Activated CD4-positive, alpha-beta memory T cell treated with anti-CD3 and anti-CD28 coated beads, Interleukin-2, amount 10 ng/mL, durations not matched to agents 7 days and 5 days (primary cell): ENCODE measurements at regions not wholly inside any gene's neighbourhood (a gene's known extent, or its start where the extent isn't known, plus 50 kb on each side); places are given as distances from the start of the nearest gene placed in this dataset.

Experiments
- CTCF ChIA-PET: fragments of 350-600 bp; sonication (Branson Sonifier 250); formaldehyde crosslinking; loops from one replicate; lab custom pipeline; 2021; ENCODE audit warnings: antibody characterized with exemption, inconsistent platforms; lab: Charles Lee
- POLR2A ChIA-PET: fragments of 350-600 bp; sonication (Branson Sonifier 250); formaldehyde crosslinking; loops from one replicate; lab custom pipeline; 2021; ENCODE audit warnings: antibody characterized with exemption; lab: Charles Lee
- DNase-seq: peaks from one replicate; pipeline ENCODE4 v3.0.0-alpha.2; 2020
- H3K27ac Mint-ChIP-seq: one replicate; pipeline ENCODE4 v1.8.0; 2021; ENCODE audit warnings: mild to moderate bottlenecking, mixed read lengths
- H3K27me3 Mint-ChIP-seq: one replicate; pipeline ENCODE4 v1.8.0; 2021; ENCODE audit warnings: mixed read lengths
- H3K36me3 Mint-ChIP-seq: one replicate; pipeline ENCODE4 v1.8.0; 2021; ENCODE audit warnings: low read depth, mixed read lengths
- H3K4me1 Mint-ChIP-seq: one replicate; pipeline ENCODE4 v1.8.0; 2021; ENCODE audit warnings: mixed read lengths
- H3K4me3 Mint-ChIP-seq: one replicate; pipeline ENCODE4 v1.8.0; 2021; ENCODE audit warnings: mild to moderate bottlenecking, mixed read lengths
- H3K9me3 Mint-ChIP-seq: one replicate; pipeline ENCODE4 v1.8.0; 2021; ENCODE audit warnings: mixed read lengths

DNA sequence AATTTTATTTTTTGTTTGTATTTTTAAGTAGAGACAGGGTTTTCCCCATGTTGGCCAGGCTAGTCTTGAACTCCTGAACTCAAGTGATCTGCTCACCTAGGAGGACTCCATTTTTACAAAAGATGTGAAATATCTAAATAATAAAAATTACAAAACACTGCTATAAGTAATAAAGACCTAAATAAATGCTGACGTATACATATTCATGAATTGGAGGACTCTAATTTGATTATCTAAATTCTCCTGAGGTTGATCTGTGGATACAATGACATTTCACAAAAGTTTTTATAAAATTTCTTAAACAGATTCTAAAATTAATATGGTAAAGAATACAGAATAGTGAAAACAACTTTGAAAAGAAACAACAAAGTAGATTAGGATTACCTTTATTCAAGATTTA lies 1224.0 kb downstream of the SLC16A7 start:
- H3K9me3 Mint-ChIP-seq, result peaks cover 14% of the 10 kb centered on the region
- H3K4me1 Mint-ChIP-seq, result no peaks in the 10 kb centered on the region
- CTCF ChIA-PET, result no interaction called here
- DNase-seq, result no peak
- POLR2A ChIA-PET, result no interaction called here
- H3K36me3 Mint-ChIP-seq, result no peaks in the 10 kb centered on the region
- no peak overlapping the region for H3K4me3 Mint-ChIP-seq
- no peaks in the 10 kb centered on the region for H3K27me3 Mint-ChIP-seq
- H3K27ac Mint-ChIP-seq, result no peak overlapping the region

DNA sequence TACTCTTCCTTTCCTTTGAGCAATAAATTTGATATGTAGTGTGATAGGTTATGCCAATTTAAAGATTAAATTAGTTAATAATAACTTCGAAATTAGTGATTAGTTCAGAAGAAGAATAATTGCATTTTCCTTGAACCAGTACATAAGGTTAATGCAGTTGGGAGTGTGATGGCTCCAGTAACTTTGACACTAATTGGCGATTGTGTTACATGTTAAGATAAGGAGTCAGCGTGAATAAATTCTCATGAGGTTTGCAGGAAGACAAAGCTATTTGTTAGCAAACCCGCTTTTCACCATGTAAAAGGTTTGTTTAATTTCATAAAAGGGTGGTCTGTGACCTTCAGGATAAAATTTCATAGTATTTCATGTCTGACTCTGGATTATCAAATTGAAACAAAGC lies 1226.8 kb downstream of the SLC16A7 start:
- CTCF ChIA-PET, result no interaction called here

DNA sequence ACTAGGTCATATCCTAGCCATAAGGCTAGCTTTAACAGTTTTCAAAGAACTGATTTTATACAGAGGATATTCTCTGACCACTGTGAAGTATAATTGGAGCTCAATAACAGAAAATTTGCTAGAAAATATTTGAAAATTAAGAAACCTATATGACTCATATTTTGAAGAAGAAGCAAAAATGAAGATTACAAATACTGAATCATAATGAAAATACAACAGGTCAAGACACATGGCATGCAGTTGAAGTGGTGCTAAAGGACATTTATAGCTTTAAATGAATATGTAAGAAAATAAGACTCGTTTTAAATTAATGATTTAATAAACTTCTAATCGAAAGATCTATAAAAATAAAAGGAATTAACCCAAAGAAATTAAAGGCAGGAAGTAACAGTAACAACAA lies 1234.6 kb downstream of the SLC16A7 start:
- Mint-ChIP-seq H3K9me3 (peaks cover 10% of the 10 kb centered on the region), H3K27me3 (no peaks in the 10 kb centered on the region), H3K36me3 (no peaks in the 10 kb centered on the region), H3K4me1 (no peaks in the 10 kb centered on the region), H3K4me3 (no peak overlapping the region), H3K27ac (no peak overlapping the region)
- POLR2A ChIA-PET, result no interaction called here
- CTCF ChIA-PET, result no interaction called here
- DNase-seq, result no peak

More for the DNA sequence above, 1226.8 kb downstream of the SLC16A7 start:
- no peaks in the 10 kb centered on the region for H3K4me1 Mint-ChIP-seq
- POLR2A ChIA-PET, result no interaction called here
- no peak for DNase-seq
- H3K27me3 Mint-ChIP-seq, result no peaks in the 10 kb centered on the region
- peaks cover 9% of the 10 kb centered on the region for H3K9me3 Mint-ChIP-seq
- no peak overlapping the region for H3K4me3 Mint-ChIP-seq
- H3K36me3 Mint-ChIP-seq, result no peaks in the 10 kb centered on the region
- H3K27ac Mint-ChIP-seq, result no peak overlapping the region

DNA sequence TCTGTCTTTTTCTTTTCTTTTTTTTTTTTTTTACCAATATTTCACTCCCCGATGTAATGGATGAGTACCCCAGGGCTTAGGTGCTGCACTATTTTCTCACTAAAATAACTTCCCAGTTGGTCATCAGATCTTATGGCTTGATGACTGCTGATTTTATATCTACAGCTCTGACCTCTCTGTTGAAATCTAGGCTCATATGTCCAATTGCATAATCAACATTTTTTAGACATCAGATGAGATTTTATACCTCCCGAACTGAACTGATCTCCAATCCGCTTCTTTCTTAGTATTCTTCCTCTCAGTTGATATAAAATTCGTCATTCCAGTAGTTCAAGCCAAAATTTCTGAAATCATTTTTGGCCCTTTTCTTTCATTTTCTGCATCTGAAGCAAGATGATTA lies 1236.5 kb downstream of the SLC16A7 start:
- H3K9me3 Mint-ChIP-seq, result peaks cover 10% of the 10 kb centered on the region
- DNase-seq, result no peak
- no peaks in the 10 kb centered on the region for H3K4me1 Mint-ChIP-seq
- no peak overlapping the region for H3K4me3 Mint-ChIP-seq
- POLR2A ChIA-PET, result no interaction called here
- CTCF ChIA-PET, result no interaction called here
- H3K27ac Mint-ChIP-seq, result no peak overlapping the region
- no peaks in the 10 kb centered on the region for H3K27me3 Mint-ChIP-seq
- no peaks in the 10 kb centered on the region for H3K36me3 Mint-ChIP-seq

DNA sequence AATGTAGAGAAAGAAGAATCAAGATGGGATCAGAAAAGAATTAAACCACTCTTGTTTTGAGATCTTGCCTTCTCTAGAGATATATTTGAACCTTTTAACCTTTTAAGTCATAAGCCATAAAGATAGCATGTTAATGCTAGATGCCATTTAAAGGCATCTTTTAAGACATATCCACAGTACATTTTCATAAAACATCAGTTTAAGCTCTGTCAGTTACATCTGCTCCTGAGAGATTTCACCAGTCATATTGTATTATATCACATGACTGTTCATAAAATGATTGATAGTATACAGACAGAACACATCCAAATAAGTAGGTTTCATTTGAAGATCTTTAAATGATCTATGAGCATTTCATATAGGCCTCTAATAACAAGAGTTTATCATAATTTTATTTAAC lies 1238.5 kb downstream of the SLC16A7 start:
- no peaks in the 10 kb centered on the region for H3K27me3 Mint-ChIP-seq
- H3K27ac Mint-ChIP-seq, result no peak overlapping the region
- CTCF ChIA-PET, result no interaction called here
- no peak overlapping the region for H3K4me3 Mint-ChIP-seq
- DNase-seq, result no peak
- H3K4me1 Mint-ChIP-seq, result no peaks in the 10 kb centered on the region
- H3K9me3 Mint-ChIP-seq, result peaks cover 7% of the 10 kb centered on the region
- no peaks in the 10 kb centered on the region for H3K36me3 Mint-ChIP-seq
- POLR2A ChIA-PET, result no interaction called here

DNA sequence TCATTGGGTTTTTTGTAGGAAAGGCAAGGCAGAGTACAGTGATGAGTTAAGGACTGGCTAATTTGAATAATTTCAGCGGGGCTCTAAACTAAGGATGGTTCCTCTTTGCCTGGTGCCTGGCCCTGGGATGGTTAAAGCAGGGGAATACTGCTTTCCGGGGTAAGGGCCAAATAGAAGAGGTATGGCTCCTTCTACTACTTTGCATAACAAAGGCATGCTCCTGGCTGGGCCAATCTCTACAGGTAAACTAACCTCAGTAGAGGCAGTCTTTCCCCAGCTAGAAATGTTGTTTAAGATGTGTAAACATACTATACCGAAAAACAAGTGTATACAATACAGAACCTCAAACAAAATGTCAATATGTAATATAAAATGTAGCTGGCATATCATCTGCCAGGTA lies 1239.0 kb downstream of the SLC16A7 start:
- Mint-ChIP-seq H3K27me3 (no peaks in the 10 kb centered on the region), H3K36me3 (no peaks in the 10 kb centered on the region), H3K4me1 (no peaks in the 10 kb centered on the region), H3K27ac (no peak overlapping the region), H3K4me3 (no peak overlapping the region), H3K9me3 (peaks cover 7% of the 10 kb centered on the region)
- ChIA-PET CTCF (no interaction called here), POLR2A (no interaction called here)
- DNase-seq, result no peak

DNA sequence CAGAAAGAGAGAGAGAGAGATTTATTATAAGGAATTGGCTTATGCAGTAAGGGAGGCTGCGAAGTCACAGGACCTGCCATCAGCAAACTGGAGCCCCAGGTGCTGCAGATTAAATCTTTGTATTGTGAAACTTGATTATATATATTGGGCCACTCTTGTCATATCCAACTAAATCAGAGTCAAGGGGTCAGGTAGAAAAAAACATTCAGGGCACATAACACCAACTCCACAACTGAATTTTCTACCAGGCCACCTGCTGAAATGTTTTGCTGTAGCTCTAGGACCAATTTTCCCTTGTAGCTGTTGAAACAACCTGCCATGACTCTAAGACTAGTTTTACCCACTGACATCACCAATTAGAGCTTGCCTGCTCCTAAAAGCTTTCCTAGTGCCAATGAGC lies 1240.8 kb downstream of the SLC16A7 start:
- no peak for DNase-seq
- H3K9me3 Mint-ChIP-seq, result peaks cover 7% of the 10 kb centered on the region
- H3K36me3 Mint-ChIP-seq, result no peaks in the 10 kb centered on the region
- H3K27ac Mint-ChIP-seq, result no peak overlapping the region
- H3K4me3 Mint-ChIP-seq, result no peak overlapping the region
- H3K4me1 Mint-ChIP-seq, result no peaks in the 10 kb centered on the region
- CTCF ChIA-PET, result no interaction called here
- H3K27me3 Mint-ChIP-seq, result no peaks in the 10 kb centered on the region
- POLR2A ChIA-PET, result no interaction called here

DNA sequence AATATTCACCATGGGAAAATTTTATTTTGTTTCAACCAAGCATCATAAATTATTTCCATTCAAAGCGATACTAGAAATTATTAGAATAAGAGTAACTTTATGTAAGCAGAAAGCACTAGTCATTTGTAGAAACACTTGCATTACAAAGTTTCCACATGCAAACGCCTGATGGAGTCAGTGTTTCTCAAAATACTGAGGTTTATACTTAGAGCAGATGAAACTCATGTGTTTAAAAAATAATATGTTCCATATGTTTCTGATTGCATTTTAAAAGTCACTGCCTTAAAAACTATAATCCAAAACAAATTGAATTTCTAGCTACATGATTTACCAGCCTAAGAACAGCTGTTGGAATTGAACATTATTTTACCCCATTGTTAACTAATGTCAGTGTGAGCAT lies 1246.4 kb downstream of the SLC16A7 start:
- ChIA-PET CTCF (no interaction called here), POLR2A (no interaction called here)
- H3K27ac Mint-ChIP-seq, result no peak overlapping the region
- H3K36me3 Mint-ChIP-seq, result no peaks in the 10 kb centered on the region
- H3K9me3 Mint-ChIP-seq, result peaks cover 4% of the 10 kb centered on the region
- no peak overlapping the region for H3K4me3 Mint-ChIP-seq
- H3K27me3 Mint-ChIP-seq, result no peaks in the 10 kb centered on the region
- DNase-seq, result no peak
- H3K4me1 Mint-ChIP-seq, result no peaks in the 10 kb centered on the region

DNA sequence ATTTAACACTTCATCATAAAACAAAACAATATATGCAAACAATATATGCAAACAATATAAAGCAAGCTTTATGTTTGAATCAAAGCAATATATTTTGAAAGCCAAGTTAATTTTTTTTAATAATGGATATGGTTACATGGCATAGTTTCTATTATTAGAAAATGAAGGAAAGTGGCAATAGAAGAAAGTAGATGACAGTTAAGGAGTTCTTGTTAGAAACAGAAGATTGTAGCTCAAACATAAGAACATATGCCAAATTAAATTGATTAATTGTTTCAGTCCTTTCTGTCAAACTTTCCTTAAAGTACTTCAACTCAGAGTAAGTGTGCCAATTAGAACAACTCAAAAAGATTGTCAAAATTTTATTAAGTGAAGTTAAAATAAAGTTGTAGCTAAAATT lies 1248.3 kb downstream of the SLC16A7 start:
- Mint-ChIP-seq H3K9me3 (peaks cover 6% of the 10 kb centered on the region), H3K36me3 (no peaks in the 10 kb centered on the region), H3K4me3 (no peak overlapping the region), H3K27ac (no peak overlapping the region), H3K27me3 (no peaks in the 10 kb centered on the region), H3K4me1 (no peaks in the 10 kb centered on the region)
- DNase-seq, result no peak
- POLR2A ChIA-PET, result no interaction called here
- CTCF ChIA-PET, result no interaction called here

DNA sequence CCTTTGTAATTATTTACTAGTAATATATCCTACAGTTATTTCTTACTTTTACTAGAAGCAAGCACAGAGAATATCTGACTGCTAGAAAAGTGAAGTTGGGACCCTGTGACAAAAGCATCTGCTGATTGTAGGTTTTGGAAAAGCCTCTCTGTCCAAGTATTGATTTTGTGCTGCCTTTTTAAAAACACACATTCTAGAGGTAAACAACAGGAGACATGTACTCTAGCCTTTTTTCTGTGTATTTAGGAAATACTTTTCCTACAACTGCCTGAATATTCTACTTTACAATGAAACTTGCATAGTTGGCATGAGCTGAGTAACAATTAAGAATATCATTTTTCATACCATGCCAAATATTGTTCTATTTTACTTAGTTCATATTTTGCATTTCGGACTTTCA lies 1249.0 kb downstream of the SLC16A7 start:
- Mint-ChIP-seq H3K9me3 (peaks cover 6% of the 10 kb centered on the region), H3K27me3 (no peaks in the 10 kb centered on the region), H3K27ac (no peak overlapping the region), H3K4me3 (no peak overlapping the region), H3K36me3 (no peaks in the 10 kb centered on the region), H3K4me1 (no peaks in the 10 kb centered on the region)
- CTCF ChIA-PET, result no interaction called here
- DNase-seq, result no peak
- POLR2A ChIA-PET, result no interaction called here

DNA sequence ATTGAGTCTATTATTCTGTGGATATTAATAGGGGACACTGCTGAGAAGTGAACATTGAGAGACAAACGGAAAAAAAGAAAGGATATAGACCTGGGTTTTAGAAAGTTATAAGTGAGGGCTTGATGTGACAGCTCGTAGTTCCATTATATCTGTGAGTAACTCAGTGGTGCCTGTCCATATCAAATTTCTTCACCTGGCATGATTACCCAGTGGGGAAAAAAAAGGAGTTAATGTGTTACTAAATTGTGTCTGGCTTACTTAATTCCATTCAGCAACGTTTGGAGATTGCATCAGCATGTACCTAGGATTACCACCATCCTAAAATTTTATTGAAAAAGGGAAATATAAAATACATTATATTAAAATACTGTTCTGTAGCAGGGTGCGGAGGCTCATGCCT lies 1249.9 kb downstream of the SLC16A7 start:
- Mint-ChIP-seq H3K9me3 (peaks cover 6% of the 10 kb centered on the region), H3K27ac (no peak overlapping the region), H3K27me3 (no peaks in the 10 kb centered on the region), H3K4me3 (no peak overlapping the region), H3K36me3 (no peaks in the 10 kb centered on the region), H3K4me1 (no peaks in the 10 kb centered on the region)
- ChIA-PET CTCF (no interaction called here), POLR2A (no interaction called here)
- no peak for DNase-seq

DNA sequence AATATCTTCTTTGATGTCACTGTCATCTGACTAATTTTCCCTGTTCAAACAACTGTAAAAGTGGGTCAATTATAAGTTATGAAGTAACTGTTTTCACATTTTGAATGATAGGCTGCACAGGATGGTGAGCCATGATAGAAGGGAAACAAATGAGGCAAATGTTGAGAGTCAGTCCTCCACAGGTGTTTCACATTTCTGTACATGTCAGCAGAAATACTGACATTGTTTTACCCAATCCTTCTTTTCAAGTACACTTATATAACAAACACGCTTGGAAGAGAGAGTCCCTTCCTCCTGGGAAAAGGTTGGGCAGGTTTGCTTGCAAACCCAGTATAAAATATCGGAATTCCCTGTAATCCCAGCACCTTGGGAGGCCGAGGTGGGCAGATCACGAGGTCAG lies 1251.5 kb downstream of the SLC16A7 start:
- no peaks in the 10 kb centered on the region for H3K4me1 Mint-ChIP-seq
- no peak overlapping the region for H3K4me3 Mint-ChIP-seq
- peaks cover 6% of the 10 kb centered on the region for H3K9me3 Mint-ChIP-seq
- POLR2A ChIA-PET, result no interaction called here
- no peaks in the 10 kb centered on the region for H3K27me3 Mint-ChIP-seq
- CTCF ChIA-PET, result no interaction called here
- H3K36me3 Mint-ChIP-seq, result no peaks in the 10 kb centered on the region
- no peak for DNase-seq
- H3K27ac Mint-ChIP-seq, result no peak overlapping the region

DNA sequence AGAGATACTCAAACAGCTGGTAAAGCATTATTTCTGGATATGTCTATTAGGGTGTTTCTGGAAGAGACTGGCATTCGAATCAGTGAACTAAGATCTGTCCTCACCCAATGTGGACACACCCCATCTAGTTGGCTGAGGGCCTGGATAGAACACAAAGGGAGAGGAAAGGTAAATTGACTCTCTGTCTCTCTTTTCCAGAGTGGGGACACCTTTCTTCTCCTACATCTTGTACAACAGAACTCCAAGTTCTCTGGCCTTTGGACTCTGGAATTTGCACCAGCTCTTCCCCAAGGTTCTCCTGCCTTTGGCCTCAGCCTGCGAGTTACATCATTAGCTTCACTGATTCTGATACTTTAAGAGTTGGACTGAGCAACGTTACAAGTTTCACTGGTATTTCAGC lies 1253.9 kb downstream of the SLC16A7 start:
- Mint-ChIP-seq H3K36me3 (no peaks in the 10 kb centered on the region), H3K4me3 (no peak overlapping the region), H3K27me3 (no peaks in the 10 kb centered on the region), H3K9me3 (peaks cover 8% of the 10 kb centered on the region), H3K4me1 (no peaks in the 10 kb centered on the region), H3K27ac (no peak overlapping the region)
- ChIA-PET POLR2A (no interaction called here), CTCF (no interaction called here)
- DNase-seq, result no peak

DNA sequence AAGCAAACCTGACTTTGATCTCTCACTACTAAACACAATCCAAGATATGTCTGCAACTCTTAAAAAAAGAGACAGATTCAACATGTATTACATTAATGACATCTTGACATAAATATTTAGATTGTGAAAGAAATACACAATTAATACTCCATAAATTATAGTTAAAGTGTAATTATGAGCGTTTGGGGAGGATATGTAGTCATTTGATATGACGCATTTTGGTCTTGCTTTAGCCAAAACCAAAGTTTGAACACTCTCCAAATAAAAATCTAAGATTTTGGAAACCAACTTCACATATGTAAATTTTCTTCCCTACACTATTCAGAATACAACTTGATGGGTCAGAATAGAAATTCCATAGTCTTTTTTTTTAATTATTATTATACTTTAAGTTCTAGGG lies 1257.6 kb downstream of the SLC16A7 start:
- peaks cover 5% of the 10 kb centered on the region for H3K9me3 Mint-ChIP-seq
- H3K4me1 Mint-ChIP-seq, result no peaks in the 10 kb centered on the region
- POLR2A ChIA-PET, result no interaction called here
- H3K36me3 Mint-ChIP-seq, result no peaks in the 10 kb centered on the region
- CTCF ChIA-PET, result no interaction called here
- no peaks in the 10 kb centered on the region for H3K27me3 Mint-ChIP-seq
- no peak overlapping the region for H3K4me3 Mint-ChIP-seq
- no peak overlapping the region for H3K27ac Mint-ChIP-seq
- DNase-seq, result no peak

DNA sequence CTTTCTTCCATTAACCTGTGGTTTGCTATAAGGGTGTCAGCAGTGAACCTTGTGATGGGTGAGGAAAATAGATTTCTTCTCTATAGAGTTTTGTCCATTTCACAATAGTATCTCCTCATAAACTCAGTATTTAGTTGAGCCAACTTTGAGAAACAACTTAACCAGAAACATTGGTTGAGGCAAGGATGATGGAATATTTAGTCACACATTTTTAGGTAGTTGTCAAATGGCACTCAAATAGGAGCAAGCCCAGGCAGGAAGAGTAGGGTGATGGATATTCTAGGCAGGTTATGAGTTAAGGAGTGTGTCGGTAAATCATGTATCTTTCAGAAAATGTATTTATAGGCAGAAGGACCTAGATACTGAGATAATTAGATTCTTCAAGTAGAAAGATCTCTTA lies 1267.6 kb downstream of the SLC16A7 start:
- H3K4me3 Mint-ChIP-seq, result no peak overlapping the region
- H3K9me3 Mint-ChIP-seq, result peaks cover 2% of the 10 kb centered on the region
- H3K27ac Mint-ChIP-seq, result no peak overlapping the region
- no peaks in the 10 kb centered on the region for H3K36me3 Mint-ChIP-seq
- no peaks in the 10 kb centered on the region for H3K4me1 Mint-ChIP-seq
- ChIA-PET POLR2A (no interaction called here), CTCF (no interaction called here)
- no peak for DNase-seq
- no peaks in the 10 kb centered on the region for H3K27me3 Mint-ChIP-seq
